ENCODE measurements at regions not wholly inside any gene's neighbourhood (a gene's known extent, or its start where the extent isn't known, plus 50 kb on each side); places are given as distances from the start of the nearest gene placed in this dataset.
"Not testable (repeated sequence)": the region's sequence is repeated elsewhere in the genome, so short reads cannot be mapped to it uniquely, and the experiment has no call there.

- TF ChIP-seq CTCF (IDR thresholded peaks at IDR 0.05) (no peak), ZFX (IDR thresholded peaks at IDR 0.05; ENCODE audit: borderline replicate concordance) (no peak)
- no peak overlapping the region for H3K27ac ChIP-seq
Measured at GRCh38 chr6:20341564-20341963, 60.1 kb upstream of the E2F3 start.

- H3K27ac ChIP-seq = not testable (repeated sequence)
Measured at GRCh38 chr6:20346948-20347347, 54.7 kb upstream of the E2F3 start.

GRCh38 chr6:20348041-20348440 is 53.6 kb upstream of the E2F3 start:
- TF ChIP-seq CTCF (IDR thresholded peaks at IDR 0.05) (no peak), ZFX (IDR thresholded peaks at IDR 0.05; ENCODE audit: borderline replicate concordance) (no peak)
- H3K27ac ChIP-seq = no peak overlapping the region

- TF ChIP-seq CTCF (IDR thresholded peaks at IDR 0.05) = no peak
- TF ChIP-seq ZFX (IDR thresholded peaks at IDR 0.05; ENCODE audit: borderline replicate concordance) = no peak
Measured at GRCh38 chr6:20349225-20349624, 52.5 kb upstream of the E2F3 start.

GRCh38 chr6:20350215-20350614 is 51.5 kb upstream of the E2F3 start:
- TF ChIP-seq ZFX (IDR thresholded peaks at IDR 0.05; ENCODE audit: borderline replicate concordance) = no peak
- no peak for TF ChIP-seq CTCF (IDR thresholded peaks at IDR 0.05)
- H3K27ac ChIP-seq = no peak overlapping the region

More at GRCh38 chr6:20349225-20349624, 52.5 kb upstream of the E2F3 start:
- no peak overlapping the region for H3K27ac ChIP-seq

- TF ChIP-seq ZFX (IDR thresholded peaks at IDR 0.05; ENCODE audit: borderline replicate concordance) (no peak), CTCF (IDR thresholded peaks at IDR 0.05) (no peak)
- no peak overlapping the region for H3K27ac ChIP-seq
Measured at GRCh38 chr6:20351534-20351933, 50.1 kb upstream of the E2F3 start.

All from 22Rv1 (cell line).